ENCODE measurements at regions not wholly inside any gene's neighbourhood (a gene's known extent, or its start where the extent isn't known, plus 50 kb on each side); places are given as distances from the start of the nearest gene placed in this dataset.

GRCh38 chr15:39365161-39365560, 215.7 kb upstream of the THBS1 start:
- TF ChIP-seq CTCF (conservative IDR thresholded peaks at IDR 0.05; ENCODE audit: low read length), result no peak
- TF ChIP-seq EZH2phosphoT487 (IDR thresholded peaks at IDR 0.05; ENCODE audit: borderline replicate concordance, low read depth, low read length), result no peak

Measured in OCI-LY7 (cell line).